SH-SY5Y (cell line): ENCODE measurements at regions not wholly inside any gene's neighbourhood (a gene's known extent, or its start where the extent isn't known, plus 50 kb on each side); places are given as distances from the start of the nearest gene placed in this dataset.

Experiments used
- GATA2 ChIP-seq: IDR thresholded peaks from 2 replicates; pipeline ENCODE4 v1.6.1; 2011; ENCODE audit warnings: mild to moderate bottlenecking, low read depth, low read length
- GATA3 ChIP-seq: IDR thresholded peaks from 2 replicates; pipeline ENCODE4 v1.6.1; 2011; ENCODE audit warnings: low read depth, mild to moderate bottlenecking, low read length, moderate library complexity

DNA sequence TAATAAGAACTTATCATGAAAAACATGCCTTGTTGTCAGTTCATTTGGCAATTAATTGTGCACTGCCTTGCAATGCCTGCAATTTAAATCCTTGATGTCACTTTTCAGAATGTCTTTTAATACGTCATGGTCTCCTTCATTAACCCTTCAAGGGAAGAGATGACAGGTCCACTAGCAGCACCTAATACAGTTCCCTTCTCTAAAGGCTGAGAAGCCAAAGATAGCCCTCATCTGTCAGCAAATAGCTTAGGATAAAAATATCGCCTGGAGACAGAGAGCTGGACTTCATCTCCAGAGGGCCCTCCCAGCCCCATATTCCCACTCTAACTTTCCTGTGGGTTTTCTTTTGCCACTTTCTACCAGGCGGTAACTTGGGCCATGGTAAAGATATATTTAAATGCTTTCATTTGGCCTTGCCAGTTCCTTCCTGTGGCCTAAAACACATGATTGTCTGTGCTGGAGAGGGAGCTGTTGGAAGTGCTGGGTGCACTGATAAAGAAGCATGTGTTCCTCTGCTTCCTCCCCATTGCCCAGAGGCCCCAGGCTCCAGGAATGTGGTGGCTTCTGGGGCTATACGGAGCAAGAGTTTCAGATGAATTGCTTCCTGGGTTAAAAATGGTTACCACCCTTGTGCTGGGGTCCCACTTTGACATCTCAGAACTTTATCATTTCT, 76.3 kb upstream of the UMPS start:
- TF ChIP-seq GATA2 (no peak), GATA3 (no peak)
